Fibroblast of peridontal ligament (primary cell): ENCODE measurements at regions not wholly inside any gene's neighbourhood (a gene's known extent, or its start where the extent isn't known, plus 50 kb on each side); places are given as distances from the start of the nearest gene placed in this dataset.
"Not testable (repeated sequence)": the region's sequence is repeated elsewhere in the genome, so short reads cannot be mapped to it uniquely, and the experiment has no call there.

Experiments
- DNase-seq: peaks from one replicate; pipeline ENCODE4 v3.0.0-alpha.2; 2010; ENCODE audit errors: extremely low read depth

DNA sequence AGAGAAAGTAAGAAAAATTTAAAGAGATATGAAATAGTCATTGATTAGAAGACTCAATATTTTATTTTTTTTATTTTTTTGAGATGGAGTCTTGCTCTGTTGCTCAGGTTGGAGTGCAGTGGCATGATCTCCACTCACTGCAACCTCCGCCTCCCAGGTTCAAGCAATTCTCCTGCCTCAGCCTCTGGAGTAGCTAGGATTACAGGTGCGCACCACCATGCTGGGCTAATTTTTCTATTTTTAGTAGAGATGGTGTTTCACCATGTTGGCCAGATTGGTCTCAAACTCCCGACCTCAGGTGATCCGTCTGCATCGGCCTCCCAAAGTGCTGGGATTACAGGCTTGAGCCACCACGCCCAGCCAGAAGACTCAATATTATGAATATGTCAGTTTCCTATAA is 672.6 kb downstream of the UQCRFS1 start:
- not testable (repeated sequence) for DNase-seq

- no peak for DNase-seq
Measured at GRCh38 chr19:28539759-28540158, 673.2 kb downstream of the UQCRFS1 start.

DNA sequence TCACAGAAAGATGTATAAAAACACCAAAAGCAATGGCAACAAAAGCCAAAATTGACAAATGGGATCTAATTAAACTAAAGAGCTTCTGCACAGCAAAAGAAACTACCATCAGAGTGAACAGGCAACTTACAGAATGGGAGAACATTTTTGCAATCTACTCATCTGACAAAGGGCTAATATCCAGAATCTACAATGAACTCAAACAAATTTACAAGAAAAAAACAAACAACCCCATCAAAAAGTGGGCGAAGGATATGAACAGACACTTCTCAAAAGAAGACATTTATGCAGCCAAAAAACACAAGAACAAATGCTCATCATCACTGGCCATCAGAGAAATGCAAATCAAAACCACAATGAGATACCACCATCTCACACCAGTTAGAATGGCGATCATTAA is 674.4 kb downstream of the UQCRFS1 start:
- not testable (repeated sequence) for DNase-seq

DNA sequence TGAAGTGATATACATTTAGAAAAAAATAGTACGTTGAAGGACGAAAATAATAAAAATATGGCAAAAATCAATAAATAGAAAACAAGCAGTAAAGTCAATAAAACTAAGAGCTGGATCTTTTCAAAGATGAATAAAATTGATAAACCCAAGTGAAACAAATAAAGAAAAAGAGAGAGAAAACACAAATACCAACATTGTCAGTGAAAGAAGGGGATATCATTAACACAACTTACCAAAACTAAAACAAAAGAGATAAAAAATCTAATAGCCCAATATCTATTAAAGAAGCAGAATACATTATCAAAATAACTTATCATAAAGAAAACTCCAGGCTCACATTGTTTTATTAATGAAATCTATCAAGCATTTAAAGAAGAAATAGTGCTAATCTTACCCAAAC is 675.1 kb downstream of the UQCRFS1 start:
- DNase-seq, result no peak

DNA sequence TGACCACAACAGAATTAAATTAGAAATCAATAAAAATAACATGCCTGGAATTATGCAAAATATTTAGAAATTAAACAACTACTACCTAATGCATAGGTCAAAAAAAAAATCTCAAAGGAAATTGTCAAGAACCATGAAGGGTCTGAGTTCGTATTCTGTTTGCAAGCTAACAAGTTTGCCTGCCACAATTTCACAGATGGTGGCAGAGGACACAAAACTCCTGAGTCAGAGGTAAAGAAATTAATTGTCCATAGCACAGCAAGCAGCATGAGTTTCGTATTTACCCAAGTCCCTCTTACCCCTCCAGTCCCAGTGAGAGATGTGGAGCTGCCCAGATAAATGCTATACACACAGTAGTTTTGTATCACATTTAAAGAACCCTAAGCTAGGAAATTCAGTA is 675.9 kb downstream of the UQCRFS1 start:
- DNase-seq, result no peak

DNA sequence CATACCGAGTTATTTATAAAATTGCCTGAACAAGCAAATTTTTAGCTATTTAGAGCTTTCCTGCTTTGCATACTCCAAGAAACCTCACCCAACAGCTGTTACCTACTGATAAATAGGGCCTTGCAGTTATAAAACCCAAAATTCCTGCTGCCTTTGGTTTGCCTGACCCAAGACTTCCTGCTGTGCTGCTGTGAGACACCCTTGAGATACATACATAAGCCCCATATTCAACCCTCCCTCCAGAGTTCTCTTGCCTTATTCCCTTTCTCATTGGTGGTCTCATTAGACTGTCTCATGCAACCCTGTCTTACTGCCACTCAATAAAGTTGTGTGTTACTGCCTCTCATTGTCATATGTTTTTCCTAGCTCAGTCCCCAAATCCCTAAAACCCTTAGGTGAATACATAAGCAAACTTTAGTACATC is 677.6 kb downstream of the UQCRFS1 start:
- no peak for DNase-seq

GRCh38 chr19:28534766-28535351 is 678.1 kb downstream of the UQCRFS1 start:
- DNase-seq, result no peak

GRCh38 chr19:28532765-28533341 is 680.1 kb downstream of the UQCRFS1 start:
- DNase-seq, result no peak

GRCh38 chr19:28531979-28532378 is 681.0 kb downstream of the UQCRFS1 start:
- no peak for DNase-seq

- DNase-seq, result no peak
Measured at GRCh38 chr19:28530406-28531035, 682.4 kb downstream of the UQCRFS1 start.

DNA sequence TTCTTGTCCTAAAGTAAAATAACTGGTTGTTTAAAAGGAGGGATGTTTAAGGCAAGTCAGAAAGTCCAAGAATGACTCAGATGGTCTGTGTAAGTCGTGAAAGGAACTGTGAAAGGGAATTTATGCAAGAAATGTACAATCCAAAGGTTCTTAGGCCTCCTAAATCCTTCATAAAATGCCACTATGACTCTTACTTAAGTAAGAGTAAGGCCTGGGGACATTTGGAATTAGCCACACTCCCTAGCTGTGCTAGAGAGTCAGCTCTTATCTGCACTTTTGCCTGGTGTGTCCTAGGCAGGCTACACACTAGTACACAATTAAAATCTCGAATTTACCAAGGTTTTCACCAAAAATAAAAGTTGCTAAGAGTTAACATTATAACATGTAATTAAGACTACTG is 686.9 kb downstream of the UQCRFS1 start:
- no peak for DNase-seq

DNA sequence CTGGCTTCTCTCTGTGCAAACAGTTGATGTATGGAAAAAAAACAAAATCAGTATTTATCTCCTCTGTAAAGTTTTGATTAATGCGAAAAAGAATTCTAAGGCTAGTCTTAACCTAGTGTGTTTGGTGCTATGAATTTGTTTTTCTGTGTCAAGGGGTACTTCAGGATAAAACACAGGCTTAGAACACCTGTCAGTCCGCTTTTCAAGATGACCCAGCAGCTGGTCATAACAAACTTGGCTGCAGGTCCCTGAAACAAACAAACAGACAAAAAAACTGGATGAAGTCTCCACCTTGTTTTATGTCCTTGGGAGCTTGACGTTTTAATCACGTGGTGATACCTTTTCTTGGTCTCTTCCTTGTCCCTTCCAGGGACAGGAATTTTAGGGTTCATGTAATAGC is 689.3 kb downstream of the UQCRFS1 start:
- DNase-seq, result no peak

DNA sequence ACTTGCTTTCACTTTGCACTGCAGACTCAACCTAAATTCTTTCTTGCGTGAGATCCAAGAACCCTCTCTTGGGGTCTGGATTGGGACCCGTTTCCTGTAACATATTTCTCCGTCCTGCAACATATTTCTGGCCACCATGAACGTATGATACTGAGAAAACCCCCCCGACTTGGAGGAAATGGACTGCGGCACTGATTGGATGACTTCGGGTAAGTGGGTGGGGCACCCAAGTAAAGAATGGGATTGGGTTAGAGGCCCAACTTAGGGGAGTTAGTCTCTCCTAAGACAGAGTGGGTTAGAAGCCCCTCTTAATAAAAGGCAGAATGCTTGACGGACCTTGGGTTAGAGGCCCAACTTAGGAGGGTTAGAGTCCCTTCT is 690.4 kb downstream of the UQCRFS1 start:
- no peak for DNase-seq

DNA sequence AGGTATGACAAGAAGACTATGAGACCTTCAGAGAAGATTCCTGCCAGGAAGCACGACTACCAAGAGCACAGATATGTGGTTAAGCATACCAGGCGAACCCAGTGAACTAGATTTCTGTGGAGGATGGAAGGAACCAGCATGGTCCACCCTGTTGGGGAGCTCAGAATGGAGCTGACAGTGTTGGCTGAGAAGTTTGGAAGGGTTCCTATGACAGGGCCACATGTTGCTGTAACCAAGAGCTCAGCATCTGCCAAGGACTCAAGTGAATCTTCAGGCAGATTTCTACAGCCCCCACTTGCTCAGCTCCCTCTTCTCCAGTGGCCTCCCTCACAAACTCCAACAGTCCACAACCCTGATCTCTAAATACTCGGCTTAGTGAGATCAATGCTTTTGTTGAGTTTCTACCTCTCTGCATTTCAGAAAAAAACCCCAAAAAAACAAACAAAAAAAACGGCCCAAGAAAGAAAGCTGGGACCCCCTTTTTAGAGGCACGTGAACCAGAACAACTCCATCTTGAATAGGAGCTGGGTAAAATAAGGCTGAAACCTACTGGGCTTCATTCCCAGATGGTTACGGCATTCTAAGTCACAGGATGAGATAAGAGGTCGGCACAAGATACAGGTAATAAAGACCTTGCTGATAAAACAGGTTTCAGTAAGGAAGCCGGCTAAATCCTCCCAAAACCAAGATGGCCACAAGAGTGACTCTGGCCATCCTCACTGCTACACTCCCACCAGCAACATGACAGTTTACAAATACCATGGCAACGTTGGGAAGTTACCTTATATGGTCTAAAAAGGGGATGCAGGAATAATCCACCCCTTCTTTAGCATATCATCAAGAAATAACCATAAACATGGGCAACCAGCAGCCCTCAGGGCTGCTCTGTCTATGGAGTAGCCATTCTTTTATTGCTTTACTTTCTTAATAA is 691.1 kb downstream of the UQCRFS1 start:
- DNase-seq, result no peak

- DNase-seq, result no peak
Measured at GRCh38 chr19:28520998-28521568, 691.9 kb downstream of the UQCRFS1 start.

DNA sequence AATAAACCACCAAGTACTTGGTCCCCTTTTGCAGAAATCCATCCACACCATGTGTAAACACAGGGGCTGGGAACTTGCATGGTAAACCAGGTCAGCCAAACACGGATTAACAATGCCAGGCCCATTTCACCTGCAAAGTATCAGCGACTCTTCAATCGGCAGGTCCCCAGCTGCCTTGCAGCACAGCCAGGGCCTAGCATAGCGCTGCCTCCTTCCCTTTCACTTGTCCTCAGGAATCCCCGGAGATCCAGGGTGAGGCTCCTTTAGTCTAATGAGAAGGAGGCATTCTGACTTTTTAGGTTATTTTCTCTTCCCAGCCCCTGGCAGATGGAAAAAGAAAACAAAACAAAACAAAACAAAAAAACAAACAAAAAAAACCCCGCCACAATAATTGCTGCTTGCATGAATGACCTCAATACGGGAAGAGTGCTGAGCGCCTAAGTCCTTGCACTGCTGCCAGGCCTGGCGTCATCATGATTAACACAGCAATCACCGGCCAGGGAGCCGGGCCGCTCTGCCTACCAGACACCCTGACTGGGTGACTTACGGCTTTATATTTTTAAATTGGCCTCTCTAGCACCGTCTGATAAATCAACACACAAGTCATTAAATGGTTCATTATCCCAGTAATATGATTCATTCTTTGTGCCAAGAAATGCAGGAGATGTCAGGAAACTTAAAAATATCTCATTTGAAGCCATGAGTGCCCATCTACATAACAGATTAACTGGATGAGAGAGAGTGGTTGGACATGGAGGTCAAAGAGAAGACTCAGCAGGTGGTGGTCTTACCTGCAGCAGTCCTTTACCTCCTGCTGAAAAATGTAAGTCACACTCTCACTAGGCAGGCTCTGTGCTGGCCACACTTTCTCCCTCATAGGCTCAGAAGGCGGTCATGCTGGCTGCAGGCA is 692.7 kb downstream of the UQCRFS1 start:
- peak; percentile 0 for DNase-seq

GRCh38 chr19:28519218-28519779 is 693.7 kb downstream of the UQCRFS1 start:
- no peak for DNase-seq

DNA sequence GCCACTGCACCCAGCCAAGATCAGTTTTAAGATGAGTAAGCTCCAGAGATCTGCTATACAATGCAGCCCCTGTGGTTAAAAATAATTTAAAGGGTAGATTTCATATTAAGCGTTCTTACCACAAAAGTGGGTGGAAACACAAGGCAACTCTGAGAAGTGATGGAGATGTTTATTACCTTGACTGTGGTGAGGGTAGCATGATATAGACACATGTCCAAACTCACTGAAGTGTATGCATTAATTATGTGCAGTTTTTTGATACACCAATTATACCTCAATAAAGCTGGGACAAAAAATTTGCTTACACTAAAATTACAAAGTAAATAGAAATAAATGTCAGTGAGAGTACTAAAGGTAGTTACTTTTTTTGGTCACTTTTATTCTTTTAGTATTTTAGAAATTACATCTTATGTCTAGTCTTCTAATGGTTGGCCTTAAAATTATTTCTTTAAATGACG is 696.5 kb downstream of the UQCRFS1 start:
- no peak for DNase-seq

DNA sequence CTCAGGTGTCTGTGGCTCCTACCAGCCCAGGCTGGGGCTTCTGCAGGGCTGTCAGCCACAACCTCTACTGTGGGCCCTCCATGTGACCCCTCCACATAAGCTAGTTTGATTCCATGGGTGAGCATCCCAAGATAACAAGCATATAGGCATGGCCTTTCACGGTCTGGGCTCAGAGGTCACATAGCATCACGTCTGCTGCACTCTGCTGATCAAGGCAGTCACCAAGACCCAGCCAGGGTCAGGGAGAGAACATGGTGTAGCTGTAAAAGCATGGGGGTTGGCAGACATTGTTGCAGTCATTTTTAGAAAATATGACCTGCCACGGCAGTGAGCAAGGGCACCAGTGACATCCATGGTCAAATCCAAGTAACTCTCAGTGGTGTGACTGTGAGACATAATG is 698.8 kb downstream of the UQCRFS1 start:
- no peak for DNase-seq

DNA sequence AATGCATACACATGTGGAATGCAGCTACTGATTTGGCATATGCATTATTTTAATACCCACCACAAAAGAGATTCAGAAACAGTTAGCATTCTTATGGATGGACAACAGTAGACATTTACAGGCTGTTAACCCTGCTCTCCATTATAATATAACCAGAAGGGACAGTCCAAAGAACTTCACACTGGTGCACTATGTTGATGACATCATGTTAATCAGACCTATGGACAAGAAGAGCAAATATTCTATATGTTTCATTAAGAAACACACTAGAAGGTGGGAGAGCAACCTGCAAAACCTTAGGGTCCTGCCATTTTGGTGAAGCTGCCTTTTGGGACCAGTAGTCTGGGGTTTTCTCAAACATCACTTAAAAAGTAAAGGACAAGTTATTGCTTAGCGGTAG is 701.3 kb downstream of the UQCRFS1 start:
- DNase-seq, result no peak
